Panc1 (cell line): ENCODE measurements at regions not wholly inside any gene's neighbourhood (a gene's known extent, or its start where the extent isn't known, plus 50 kb on each side); places are given as distances from the start of the nearest gene placed in this dataset.

Experiments used
- ATAC-seq: fragments of 200-7000 bp; cut with Tn5 transposase; 2 replicates; pipeline ENCODE4 v1.9.1; 2020; ENCODE audit warnings: mild to moderate bottlenecking, moderate library complexity
- BruUV-seq: library from RNA; stranded (reverse); fragments of 400-500 nt; replicated peaks from 2 replicates; lab custom pipeline; 2021; lab: Mats Ljungman, UMichigan
- CTCF ChIA-PET: fragments of 300-600 bp; sonication (Branson Sonifier 250); formaldehyde crosslinking; loops from one replicate; lab custom pipeline; 2022; ENCODE audit warnings: antibody characterized with exemption; lab: Charles Lee
- POLR2A ChIA-PET: fragments of 300-600 bp; sonication (Branson Sonifier 250); formaldehyde crosslinking; loops from one replicate; lab custom pipeline; 2022; ENCODE audit warnings: antibody characterized with exemption; lab: Charles Lee
- DNase-seq: peaks from one replicate; pipeline ENCODE4 v3.0.0-alpha.2; 2010; ENCODE audit warnings: low read depth, low spot score
- H3K27ac ChIP-seq: 2 replicates; pipeline ENCODE4 v1.5.1; 2011; ENCODE audit warnings: mild to moderate bottlenecking, low read length, inconsistent platforms
- H3K27me3 ChIP-seq: fragments of 200-500 bp; sonication (Bioruptor generic); 2 replicates; pipeline ENCODE4 v1.6.0; 2014; ENCODE audit warnings: low read length, inconsistent platforms; ENCODE audit not compliant: control insufficient read depth, insufficient read depth
- H3K36me3 ChIP-seq: fragments of 200-500 bp; sonication (Bioruptor generic); 2 replicates; pipeline ENCODE4 v1.5.1; 2014; ENCODE audit warnings: inconsistent platforms, mild to moderate bottlenecking, low read length, moderate library complexity; ENCODE audit not compliant: control insufficient read depth, insufficient read depth
- H3K4me1 ChIP-seq: 2 replicates; pipeline ENCODE4 v1.5.1; 2011; ENCODE audit warnings: inconsistent platforms, mild to moderate bottlenecking, low read length, moderate library complexity; ENCODE audit not compliant: control insufficient read depth, insufficient read depth
- H3K4me3 ChIP-seq, 2 experiments: 2 replicates each; pipeline ENCODE4 v1.5.1; 2011 to 2012; ENCODE audit warnings: low read depth in 2 of 2, low read length in 2 of 2, mild to moderate bottlenecking in 2 of 2, inconsistent platforms in 1 of 2, moderate library complexity in 1 of 2
- H3K9me3 ChIP-seq: fragments of 200-500 bp; sonication (Bioruptor generic); 2 replicates; pipeline ENCODE4 v1.5.1; 2014; ENCODE audit warnings: low read depth, mild to moderate bottlenecking, inconsistent platforms, low read length, moderate library complexity; ENCODE audit not compliant: control insufficient read depth, insufficient read depth
- CTCF ChIP-seq: fragments of 450-650 bp; IDR thresholded peaks from 2 replicates; pipeline ENCODE4 v1.5.1; 2017; ENCODE audit warnings: mild to moderate bottlenecking
- POLR2AphosphoS5 ChIP-seq: IDR thresholded peaks from 2 replicates; pipeline ENCODE4 v1.6.1; 2012; ENCODE audit warnings: mild to moderate bottlenecking, low read depth, low read length, moderate library complexity
- REST ChIP-seq, 2 experiments: IDR thresholded peaks; 2 replicates each; pipeline ENCODE4 v1.6.1; 2011 to 2012; ENCODE audit warnings: low read depth in 2 of 2, control low read depth in 1 of 2, low read length in 1 of 2, mild to moderate bottlenecking in 1 of 2, moderate library complexity in 1 of 2; ENCODE audit not compliant: insufficient read depth in 1 of 2
- SIN3A ChIP-seq: IDR thresholded peaks from 2 replicates; pipeline ENCODE4 v1.6.1; 2012; ENCODE audit warnings: low read depth, mild to moderate bottlenecking, low read length, moderate library complexity, borderline replicate concordance; ENCODE audit not compliant: insufficient read depth
- TCF7L2 ChIP-seq: IDR thresholded peaks from 2 replicates; pipeline ENCODE4 v1.6.1; 2011; ENCODE audit warnings: mild to moderate bottlenecking, low read depth, low read length, inconsistent platforms
- in situ Hi-C: cut with HindIII; loops from 2 replicates; pipeline ENCODE4 v1.10.0; 2016; ENCODE audit warnings: low sequenced_read_pairs, low pct_unique_long_range_greater_than_20kb
- intact Hi-C: fragments of 100-400 bp; cut with micrococcal nuclease; formaldehyde crosslinking; loops from one replicate; pipeline ENCODE4 v1.10.0; 2022; ENCODE audit not compliant: unreplicated experiment

- ATAC-seq: no peak
- POLR2A ChIA-PET: no interaction called here
These were observed 470.1 kb upstream of the HS3ST1 start for GRCh38 chr4:11898796-11899195.

GRCh38 chr4:11895766-11896165 lies 467.1 kb upstream of the HS3ST1 start:
- Histone ChIP-seq H3K9me3 (no peaks in the 10 kb centered on the region), H3K4me1 (no peaks in the 10 kb centered on the region), H3K36me3 (no peaks in the 10 kb centered on the region), H3K4me3 (no peak overlapping the region), H3K27ac (no peak overlapping the region), H3K27me3 (no peaks in the 10 kb centered on the region)
- intact Hi-C loops (no loop called here), in situ Hi-C loops (no loop called here)
- no TSS peak for BruUV-seq
- ChIA-PET POLR2A (no interaction called here), CTCF (no interaction called here)
- no peak for DNase-seq
- ATAC-seq: no peak
- no peak for TF ChIP-seq REST (IDR thresholded peaks at IDR 0.05; ENCODE audit: insufficient read depth in 1 of 2, low read depth in 2 of 2, low read length in 1 of 2)
- no peak for TF ChIP-seq SIN3A
- no peak for TF ChIP-seq TCF7L2
- TF ChIP-seq CTCF: no peak
- TF ChIP-seq POLR2AphosphoS5: no peak

More at GRCh38 chr4:11898796-11899195, 470.1 kb upstream of the HS3ST1 start:
- H3K9me3 ChIP-seq: no peaks in the 10 kb centered on the region
- no peaks in the 10 kb centered on the region for H3K27me3 ChIP-seq
- TF ChIP-seq REST (IDR thresholded peaks at IDR 0.05; ENCODE audit: insufficient read depth in 1 of 2, low read depth in 2 of 2, low read length in 1 of 2): no peak
- no peak for TF ChIP-seq CTCF
- no peak for TF ChIP-seq TCF7L2
- no peak for TF ChIP-seq SIN3A
- TF ChIP-seq POLR2AphosphoS5: no peak
- intact Hi-C loops (no loop called here), in situ Hi-C loops (no loop called here)
- H3K27ac ChIP-seq: no peak overlapping the region
- BruUV-seq: no TSS peak
- no peak overlapping the region for H3K4me3 ChIP-seq
- no peak for DNase-seq
- H3K36me3 ChIP-seq: no peaks in the 10 kb centered on the region
- CTCF ChIA-PET: no interaction called here
- no peaks in the 10 kb centered on the region for H3K4me1 ChIP-seq
